HepG2 (cell line): ENCODE measurements at regions not wholly inside any gene's neighbourhood (a gene's known extent, or its start where the extent isn't known, plus 50 kb on each side); places are given as distances from the start of the nearest gene placed in this dataset.

Experiments
- ATAC-seq: fragments of 200-7000 bp; cut with Tn5 transposase; 3 replicates; pipeline ENCODE4 v1.9.1; 2020; ENCODE audit warnings: mild to moderate bottlenecking, moderate library complexity
- BruUV-seq: library from RNA; stranded (reverse); fragments of 400-500 nt; replicated peaks from 2 replicates; lab custom pipeline; 2021; lab: Mats Ljungman, UMichigan
- CTCF ChIA-PET: fragments of 300-600 bp; formaldehyde crosslinking; extraction: SDS; loops from one replicate; lab custom pipeline; 2021; ENCODE audit warnings: low total read pairs, inconsistent platforms, low intra/inter-chr PET ratio; lab: Yijun Ruan, JAX
- POLR2A ChIA-PET: fragments of 350-600 bp; sonication (Branson Sonifier 250); formaldehyde crosslinking; loops from one replicate; lab custom pipeline; 2020; ENCODE audit warnings: antibody characterized with exemption, inconsistent platforms; lab: Yijun Ruan, JAX
- DNase-seq: peaks from one replicate; pipeline ENCODE4 v3.0.0-alpha.2; 2015; ENCODE audit warnings: low spot score
- FAIRE-seq: peaks from 3 replicates; lab custom pipeline; 2011; peaks lifted over from hg19 to GRCh38; lab: Jason Lieb, UNC
- H2AFZ ChIP-seq: one replicate; pipeline ENCODE4 v1.6.1; 2011; ENCODE audit warnings: low read length, inconsistent platforms
- H3K27ac ChIP-seq: fragments of 300-600 bp; 3 replicates; pipeline ENCODE4 v1.8.0; 2011; ENCODE audit warnings: mixed run types, mild to moderate bottlenecking, mixed read lengths, low read length, inconsistent platforms; ENCODE audit not compliant: insufficient read depth; ENCODE audit errors: extremely low read length
- H3K27me3 ChIP-seq, 2 experiments: fragments of 200-600 bp in 1 of 2; 2 replicates in 1 of 2; 3 replicates in 1 of 2; pipeline versions ENCODE4 v1.6.0 to v1.8.0; 2011; ENCODE audit warnings: low read length in 2 of 2, mild to moderate bottlenecking in 2 of 2, moderate library complexity in 2 of 2, inconsistent platforms in 1 of 2; ENCODE audit not compliant: insufficient read depth in 2 of 2, control insufficient read depth in 1 of 2
- H3K36me3 ChIP-seq, 2 experiments: fragments of 200-600 bp in 1 of 2; replicated peaks in 1 of 2; 2 replicates in 1 of 2; 3 replicates in 1 of 2; pipeline versions ENCODE4 v1.5.1 to v1.8.0; 2011; ENCODE audit warnings: low read length in 2 of 2, inconsistent platforms in 1 of 2; ENCODE audit not compliant: insufficient read depth in 2 of 2, control insufficient read depth in 1 of 2
- H3K4me1 ChIP-seq: 2 replicates; pipeline ENCODE4 v1.5.1; 2012; ENCODE audit warnings: low read length, inconsistent platforms; ENCODE audit not compliant: insufficient read depth
- H3K4me2 ChIP-seq: 2 replicates; pipeline ENCODE4 v1.6.0; 2011; ENCODE audit warnings: low read depth, low read length, inconsistent platforms
- H3K4me3 ChIP-seq, 3 experiments: fragments of 200-600 bp in 1 of 3; sonication (generic), shearing (Covaris generic) in 1 of 3; replicated peaks in 1 of 3; 2 replicates each; pipeline ENCODE4 v1.5.1; 2011 to 2016; ENCODE audit warnings: low read length in 3 of 3, inconsistent platforms in 2 of 3, low read depth in 2 of 3, mild to moderate bottlenecking in 2 of 3, control low read depth in 1 of 3, mixed read lengths in 1 of 3; ENCODE audit not compliant: insufficient read depth in 1 of 3
- H3K79me2 ChIP-seq: one replicate; pipeline ENCODE4 v1.6.1; 2011; ENCODE audit warnings: low read length, inconsistent platforms; ENCODE audit not compliant: insufficient read depth
- H3K9ac ChIP-seq: 2 replicates; pipeline ENCODE4 v1.6.0; 2011; ENCODE audit warnings: mild to moderate bottlenecking, low read depth, low read length, inconsistent platforms; ENCODE audit not compliant: insufficient read depth
- H3K9me3 ChIP-seq: 2 replicates; pipeline ENCODE4 v1.5.1; 2012; ENCODE audit warnings: mild to moderate bottlenecking, low read length
- H4K20me1 ChIP-seq: 2 replicates; pipeline ENCODE4 v1.6.0; 2011; ENCODE audit warnings: inconsistent platforms, mild to moderate bottlenecking, low read length, moderate library complexity; ENCODE audit not compliant: insufficient read depth
- AGO2 ChIP-seq: fragments of 200-400 bp; formaldehyde crosslinking; optimal IDR thresholded peaks from 2 replicates; pipeline ENCODE3; 2017; ENCODE audit warnings: mild to moderate bottlenecking, low read depth, low read length, moderate library complexity
- CBX2 ChIP-seq, 2 experiments: fragments of 200-600 bp in 1 of 2; sonication (generic); formaldehyde crosslinking in 1 of 2; IDR thresholded peaks; 2 replicates each; pipeline versions ENCODE4 v1.7.0 to v1.8.1; 2018 to 2022; ENCODE audit warnings: low read depth in 2 of 2, low read length in 1 of 2, mild to moderate bottlenecking in 1 of 2, missing genetic modification reagents in 1 of 2
- NKX3-1 ChIP-seq: sonication (generic); formaldehyde crosslinking; IDR thresholded peaks from 2 replicates; pipeline ENCODE4 v1.5.0; 2020; ENCODE audit warnings: missing genetic modification reagents
- ZNF441 ChIP-seq: sonication (generic); formaldehyde crosslinking; IDR thresholded peaks from 2 replicates; pipeline ENCODE4 v1.7.0; 2021; ENCODE audit warnings: missing genetic modification reagents, borderline replicate concordance
- ZNF781 ChIP-seq: sonication (generic); formaldehyde crosslinking; IDR thresholded peaks from 2 replicates; pipeline ENCODE4 v1.5.1; 2020; ENCODE audit warnings: borderline replicate concordance, mild to moderate bottlenecking, missing genetic modification reagents; ENCODE audit errors: not compliant biosample characterization
- WGBS: methylation state at CpG from one replicate; pipeline ENCODE4 v1.1.6; 2017; ENCODE audit warnings: low lambda C conversion rate; 5-methylcytosine and 5-hydroxymethylcytosine counted together
- in situ Hi-C: cut with HindIII; loops from 2 replicates; pipeline ENCODE4 v1.10.0; 2017; ENCODE audit warnings: low pct_unique_long_range_greater_than_20kb; ENCODE audit not compliant: extremely low pct_ligation_motif_present
- intact Hi-C: fragments of 100-400 bp; cut with micrococcal nuclease; formaldehyde crosslinking; loops from one replicate; pipeline ENCODE4 v1.10.0; 2022; ENCODE audit not compliant: unreplicated experiment
- TF ChIP-seq, protein P1 (sequence below): IDR thresholded peaks from 2 replicates; pipeline ENCODE4 v1.6.1; 2016; ENCODE audit warnings: missing compliant biosample characterization, missing genetic modification reagents, borderline replicate concordance
- TF ChIP-seq, protein P2 (sequence below): sonication (generic); formaldehyde crosslinking; IDR thresholded peaks from 2 replicates; pipeline ENCODE4 v1.5.0; 2020; ENCODE audit warnings: missing genetic modification reagents
- TF ChIP-seq, protein P3 (sequence below): sonication (generic); formaldehyde crosslinking; IDR thresholded peaks from 2 replicates; pipeline ENCODE4 v1.5.1; 2020; ENCODE audit warnings: missing genetic modification reagents, mild to moderate bottlenecking, borderline replicate concordance

DNA sequence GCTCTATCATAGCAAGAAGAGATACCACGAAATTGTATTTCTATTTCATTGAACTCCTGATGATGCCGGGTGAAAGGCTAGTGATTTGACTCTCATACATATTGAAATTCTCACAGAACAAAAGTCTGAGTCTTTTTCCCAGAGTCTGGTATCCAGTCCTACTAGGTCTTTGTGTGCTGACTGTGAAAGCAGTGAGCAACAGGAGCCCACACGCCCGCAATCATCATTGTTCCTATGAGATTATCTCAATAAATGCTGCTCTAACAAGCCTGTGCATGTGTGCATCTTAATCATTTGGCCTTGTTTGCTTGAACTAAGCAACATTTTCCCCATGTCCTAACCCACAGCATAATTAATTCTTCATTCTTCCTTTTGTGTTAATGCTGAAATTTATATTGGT lies 1466.0 kb downstream of the CDH11 start (continued):
- TF ChIP-seq, protein P1, sequence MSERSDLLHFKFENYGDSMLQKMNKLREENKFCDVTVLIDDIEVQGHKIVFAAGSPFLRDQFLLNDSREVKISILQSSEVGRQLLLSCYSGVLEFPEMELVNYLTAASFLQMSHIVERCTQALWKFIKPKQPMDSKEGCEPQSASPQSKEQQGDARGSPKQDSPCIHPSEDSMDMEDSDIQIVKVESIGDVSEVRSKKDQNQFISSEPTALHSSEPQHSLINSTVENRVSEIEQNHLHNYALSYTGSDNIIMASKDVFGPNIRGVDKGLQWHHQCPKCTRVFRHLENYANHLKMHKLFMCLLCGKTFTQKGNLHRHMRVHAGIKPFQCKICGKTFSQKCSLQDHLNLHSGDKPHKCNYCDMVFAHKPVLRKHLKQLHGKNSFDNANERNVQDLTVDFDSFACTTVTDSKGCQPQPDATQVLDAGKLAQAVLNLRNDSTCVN (CRISPR knock-in tag), result no peak
- TF ChIP-seq, all 625 proteins: peak for 0

DNA sequence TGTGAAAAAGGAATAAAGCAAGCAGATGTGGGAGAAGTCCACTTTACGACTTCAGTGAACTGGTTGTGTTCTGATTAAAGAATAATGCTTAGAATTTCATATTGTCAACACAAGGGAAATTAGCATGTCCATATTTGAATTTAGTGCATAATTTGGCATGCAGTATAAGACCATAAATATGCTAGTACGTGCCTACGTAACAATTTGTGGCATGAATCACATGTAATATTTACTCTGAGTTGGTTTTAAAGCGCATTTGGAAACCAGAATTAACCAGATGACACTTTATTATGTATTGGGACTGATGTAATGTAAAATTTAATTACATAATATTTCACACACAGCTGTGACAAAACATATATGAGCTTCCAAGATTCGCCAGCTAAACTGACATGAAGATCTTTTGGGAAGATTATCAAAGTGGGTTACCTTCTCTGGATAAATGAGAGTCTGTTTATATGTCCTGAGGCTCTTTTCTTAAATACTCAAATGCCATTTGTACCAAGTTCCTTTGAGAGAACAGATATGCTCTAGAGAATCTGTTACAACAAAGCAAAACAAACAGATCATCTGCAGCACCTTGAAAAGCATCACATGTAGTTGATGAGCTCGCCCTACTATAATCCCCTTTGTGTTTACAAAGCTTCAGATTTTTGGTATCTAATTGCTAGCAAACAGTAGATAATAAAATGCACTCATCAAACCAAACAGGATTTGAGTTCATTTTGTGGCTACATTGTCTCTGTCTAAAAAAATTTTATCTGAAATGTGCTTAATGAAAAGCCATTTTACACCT lies 1468.6 kb downstream of the CDH11 start:
- Histone ChIP-seq H3K27ac (no peak overlapping the region), H3K27me3 (no peaks in the 10 kb centered on the region), H4K20me1 (no peaks in the 10 kb centered on the region), H3K79me2 (no peaks in the 10 kb centered on the region), H3K4me3 (no peak overlapping the region), H2AFZ (no peak overlapping the region), H3K36me3 (no peaks in the 10 kb centered on the region), H3K4me2 (no peak overlapping the region), H3K9me3 (peaks cover 22% of the 10 kb centered on the region), H3K9ac (no peak overlapping the region)
- in situ Hi-C loops, result no loop called here
- BruUV-seq, result no TSS peak
- ATAC-seq (no peak), FAIRE-seq (no peak)
- WGBS, result 14% methylated on average over 6 of the region's 6 CpGs
- CTCF ChIA-PET, result no interaction called here
- TF ChIP-seq, protein P2, sequence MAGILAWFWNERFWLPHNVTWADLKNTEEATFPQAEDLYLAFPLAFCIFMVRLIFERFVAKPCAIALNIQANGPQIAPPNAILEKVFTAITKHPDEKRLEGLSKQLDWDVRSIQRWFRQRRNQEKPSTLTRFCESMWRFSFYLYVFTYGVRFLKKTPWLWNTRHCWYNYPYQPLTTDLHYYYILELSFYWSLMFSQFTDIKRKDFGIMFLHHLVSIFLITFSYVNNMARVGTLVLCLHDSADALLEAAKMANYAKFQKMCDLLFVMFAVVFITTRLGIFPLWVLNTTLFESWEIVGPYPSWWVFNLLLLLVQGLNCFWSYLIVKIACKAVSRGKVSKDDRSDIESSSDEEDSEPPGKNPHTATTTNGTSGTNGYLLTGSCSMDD, result no peak
- TF ChIP-seq ZNF781 (CRISPR knock-in tag), result no peak
- TF ChIP-seq NKX3-1 (CRISPR knock-in tag), result no peak
- TF ChIP-seq AGO2, result no peak
- TF ChIP-seq CBX2 (IDR thresholded peaks at IDR 0.05; ENCODE audit: low read depth, low read length), result no peak
- no peak for TF ChIP-seq CBX2 (CRISPR knock-in tag; IDR thresholded peaks at IDR 0.05; ENCODE audit: low read depth)
- no peak for TF ChIP-seq ZNF441 (CRISPR knock-in tag)
- TF ChIP-seq, protein P3, sequence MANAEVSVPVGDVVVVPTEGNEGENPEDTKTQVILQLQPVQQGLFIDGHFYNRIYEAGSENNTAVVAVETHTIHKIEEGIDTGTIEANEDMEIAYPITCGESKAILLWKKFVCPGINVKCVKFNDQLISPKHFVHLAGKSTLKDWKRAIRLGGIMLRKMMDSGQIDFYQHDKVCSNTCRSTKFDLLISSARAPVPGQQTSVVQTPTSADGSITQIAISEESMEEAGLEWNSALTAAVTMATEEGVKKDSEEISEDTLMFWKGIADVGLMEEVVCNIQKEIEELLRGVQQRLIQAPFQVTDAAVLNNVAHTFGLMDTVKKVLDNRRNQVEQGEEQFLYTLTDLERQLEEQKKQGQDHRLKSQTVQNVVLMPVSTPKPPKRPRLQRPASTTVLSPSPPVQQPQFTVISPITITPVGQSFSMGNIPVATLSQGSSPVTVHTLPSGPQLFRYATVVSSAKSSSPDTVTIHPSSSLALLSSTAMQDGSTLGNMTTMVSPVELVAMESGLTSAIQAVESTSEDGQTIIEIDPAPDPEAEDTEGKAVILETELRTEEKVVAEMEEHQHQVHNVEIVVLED, result no peak
- TF ChIP-seq, all 625 proteins: peak for 0
- DNase-seq, result no peak
- POLR2A ChIA-PET, result no interaction called here
- intact Hi-C loops, result no loop called here
- H3K4me1 ChIP-seq, result no peaks in the 10 kb centered on the region
